ENCODE measurements at regions not wholly inside any gene's neighbourhood (a gene's known extent, or its start where the extent isn't known, plus 50 kb on each side); places are given as distances from the start of the nearest gene placed in this dataset.

GRCh38 chr14:87497301-87497700 is 495.7 kb downstream of the GALC start:
- no peak for DNase-seq

DNA sequence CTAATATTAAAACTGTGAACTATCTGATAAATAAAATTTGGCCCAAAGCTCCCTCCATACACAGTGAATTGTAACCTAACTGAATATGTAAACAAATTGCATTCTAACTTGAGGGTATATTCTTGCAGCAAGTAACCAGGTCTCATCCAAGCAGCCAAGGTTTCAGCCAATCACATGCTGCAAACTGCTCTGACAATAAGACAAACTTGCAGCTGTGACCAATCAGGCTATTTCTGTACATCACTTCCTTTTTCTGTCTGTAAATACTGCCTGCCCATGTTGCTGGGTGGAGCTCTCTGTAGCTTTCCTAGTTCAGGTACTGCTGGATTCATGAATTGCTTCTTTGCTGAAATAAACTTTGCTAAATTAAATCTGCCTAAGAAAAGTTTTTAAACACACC is 499.0 kb downstream of the GALC start:
- no peak for DNase-seq

DNA sequence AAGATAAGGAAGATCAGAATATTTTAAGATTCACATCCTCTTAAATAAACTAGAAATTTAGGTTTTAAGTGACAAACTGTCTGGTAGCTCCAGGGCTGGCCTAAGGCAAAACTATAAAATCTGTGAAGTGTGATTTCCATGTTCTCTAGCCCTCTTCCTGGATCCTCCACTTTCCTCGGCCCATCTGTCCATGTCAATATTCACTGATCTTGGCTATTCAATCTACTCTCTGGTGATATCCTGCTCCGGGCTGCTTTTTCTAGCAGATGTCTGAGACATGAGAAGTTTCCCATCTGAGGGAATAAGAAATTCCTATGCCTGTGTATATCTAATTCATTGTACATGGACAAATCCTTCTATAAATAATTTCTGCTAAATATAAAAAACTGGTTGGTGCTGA is 500.4 kb downstream of the GALC start:
- DNase-seq: no peak

DNA sequence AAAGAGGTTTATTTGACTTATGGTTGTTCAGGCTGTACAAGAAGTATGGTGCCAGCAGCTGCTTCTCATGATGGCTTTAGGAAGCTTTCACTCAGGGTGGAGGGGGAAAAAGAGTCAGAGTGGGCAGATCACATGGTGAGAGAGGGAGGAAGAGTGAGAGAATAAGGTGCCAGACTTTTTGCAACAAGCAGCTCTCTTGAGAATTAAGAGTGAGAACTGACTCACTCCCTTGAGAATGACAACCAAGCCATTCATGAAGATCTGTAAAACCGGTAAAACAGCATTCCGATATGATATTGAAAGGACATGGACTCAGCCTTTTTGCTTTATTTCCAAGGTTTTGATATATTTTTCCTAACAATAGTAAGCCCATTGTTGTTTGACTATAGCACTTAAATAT is 501.2 kb downstream of the GALC start:
- no peak for DNase-seq

GRCh38 chr14:87489196-87489819 is 503.7 kb downstream of the GALC start:
- no peak for DNase-seq

- no peak for DNase-seq
Measured at GRCh38 chr14:87483271-87484260, 509.4 kb downstream of the GALC start.

DNA sequence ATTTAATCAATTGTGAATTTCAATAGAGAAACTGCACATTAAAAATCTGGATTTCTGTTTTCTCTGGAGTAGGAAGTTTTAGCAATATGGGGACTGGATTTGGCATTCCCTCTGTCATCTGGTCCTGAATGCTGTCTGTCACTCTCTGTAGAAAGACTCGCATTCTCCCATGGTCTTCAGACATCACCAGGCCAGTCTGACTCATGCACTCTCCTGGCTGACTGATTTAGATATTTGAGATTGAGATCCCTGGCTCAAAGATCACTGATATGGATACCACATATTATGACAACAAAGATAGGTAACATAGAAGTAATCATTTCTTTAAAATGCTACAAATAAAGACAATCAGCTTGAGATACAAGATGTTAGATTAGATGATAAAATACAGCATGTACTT is 524.5 kb downstream of the GALC start:
- no peak for DNase-seq

GRCh38 chr14:87467578-87467977 is 525.4 kb downstream of the GALC start:
- DNase-seq: no peak

- no peak for DNase-seq
Measured at GRCh38 chr14:87465770-87466169, 527.2 kb downstream of the GALC start.

GRCh38 chr14:87461704-87462103 is 531.3 kb downstream of the GALC start:
- no peak for DNase-seq

DNA sequence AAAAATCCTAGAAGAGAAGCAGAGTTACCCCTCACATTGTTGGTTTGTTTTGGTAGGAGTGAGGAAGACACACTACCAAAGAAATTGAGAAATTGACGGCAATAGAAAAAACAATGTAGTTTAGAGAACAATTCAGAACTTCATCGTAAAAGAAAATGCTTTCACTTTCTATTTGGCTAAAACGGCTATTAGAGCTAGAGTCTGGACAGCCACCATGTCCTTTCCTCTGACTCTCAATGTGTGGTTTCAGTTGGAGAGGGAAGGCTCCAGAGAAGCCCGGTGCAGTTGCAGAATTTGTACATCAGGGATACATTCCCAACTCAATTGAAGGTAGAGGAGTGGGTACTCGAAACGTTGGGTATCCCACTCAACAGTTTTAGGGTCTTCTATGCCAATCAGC is 535.3 kb downstream of the GALC start:
- no peak for DNase-seq

GRCh38 chr14:87450193-87450592 is 542.8 kb downstream of the GALC start:
- DNase-seq: no peak

- no peak for DNase-seq
Measured at GRCh38 chr14:87449016-87449415, 544.0 kb downstream of the GALC start.

GRCh38 chr14:87443787-87444186 is 549.2 kb downstream of the GALC start:
- no peak for DNase-seq

DNA sequence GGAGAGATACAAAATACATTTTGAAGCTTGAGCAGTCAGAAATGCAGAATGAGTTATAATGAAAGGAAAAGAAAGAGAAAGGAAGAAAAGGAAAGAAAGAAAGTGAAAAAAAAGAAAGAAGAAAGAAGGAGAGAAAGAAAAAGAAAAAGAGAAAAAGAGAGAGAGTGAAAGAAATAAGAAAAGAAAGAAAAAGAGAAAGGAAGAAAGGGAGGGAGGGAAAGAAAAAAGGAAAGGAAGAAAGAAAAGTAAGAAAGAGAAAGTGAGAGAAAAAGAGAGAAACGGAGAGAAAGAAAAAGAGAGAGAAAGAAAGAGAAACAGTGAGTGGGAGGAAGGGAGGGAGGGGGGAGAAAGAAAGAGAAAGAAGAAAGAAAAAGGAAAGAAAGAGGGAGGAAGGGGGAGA is 549.9 kb downstream of the GALC start:
- no peak for DNase-seq

- no peak for DNase-seq
Measured at GRCh38 chr14:87437158-87437557, 555.8 kb downstream of the GALC start.

GRCh38 chr14:87434680-87435079 is 558.3 kb downstream of the GALC start:
- no peak for DNase-seq

DNA sequence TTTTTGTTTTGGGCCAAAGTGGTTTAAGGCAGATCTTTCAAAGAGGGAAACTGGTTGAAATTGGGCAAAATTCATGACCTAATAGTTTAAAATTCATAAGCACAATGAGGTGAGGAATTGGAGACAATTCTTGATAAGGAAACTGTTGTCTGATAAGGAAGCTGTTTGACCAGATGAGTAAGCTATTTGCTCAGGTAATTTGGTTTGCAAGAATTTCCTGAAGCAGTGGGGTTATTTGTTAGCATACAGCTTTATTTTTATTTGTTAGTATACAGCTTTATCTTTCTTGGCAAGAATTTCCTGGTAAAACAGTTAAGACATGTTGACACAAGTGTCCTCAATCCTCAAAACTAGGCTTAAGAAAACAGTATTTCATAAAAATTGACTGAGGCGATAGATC is 559.0 kb downstream of the GALC start:
- DNase-seq: no peak

- DNase-seq: no peak
Measured at GRCh38 chr14:87432698-87433097, 560.3 kb downstream of the GALC start.

GRCh38 chr14:87430810-87431209 is 562.2 kb downstream of the GALC start:
- DNase-seq: no peak

DNA sequence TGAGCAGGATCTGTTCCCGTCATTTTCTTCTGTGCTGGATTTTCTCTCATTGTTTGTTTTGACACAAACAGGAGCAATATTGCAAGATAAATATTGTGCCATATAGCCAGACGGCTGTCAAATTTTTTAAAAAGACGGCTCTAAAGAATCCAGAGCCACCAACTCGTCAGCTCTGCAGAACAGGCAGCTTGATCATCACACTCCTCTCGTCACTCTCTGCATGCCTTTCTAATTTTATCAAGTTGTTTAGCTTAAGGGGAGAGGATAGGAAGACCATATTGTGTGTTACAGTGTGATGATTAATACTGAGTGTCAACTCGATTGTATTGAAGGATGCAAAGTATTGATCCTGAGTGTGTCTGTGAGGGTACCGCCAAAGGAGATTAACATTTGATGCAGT is 562.8 kb downstream of the GALC start:
- DNase-seq: no peak

DNA sequence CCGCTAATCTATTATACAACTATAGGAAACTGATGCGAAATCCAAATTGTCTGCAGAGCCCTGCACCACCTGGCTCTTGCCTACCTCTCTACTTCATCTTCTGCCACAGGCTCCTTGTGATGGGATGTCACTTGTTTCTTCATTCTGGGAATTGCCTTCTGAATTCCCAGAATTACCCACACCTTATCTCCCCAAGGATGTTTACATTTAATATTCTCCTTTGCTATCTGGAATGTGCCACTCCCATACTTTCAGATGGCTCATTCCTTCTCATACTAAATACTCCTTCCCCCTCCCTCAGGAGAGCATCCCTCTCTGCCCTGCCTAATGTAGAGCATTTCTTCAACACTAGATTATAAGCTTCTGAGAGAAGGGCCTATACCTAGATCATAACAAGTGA is 573.1 kb downstream of the GALC start:
- DNase-seq: no peak

DNA sequence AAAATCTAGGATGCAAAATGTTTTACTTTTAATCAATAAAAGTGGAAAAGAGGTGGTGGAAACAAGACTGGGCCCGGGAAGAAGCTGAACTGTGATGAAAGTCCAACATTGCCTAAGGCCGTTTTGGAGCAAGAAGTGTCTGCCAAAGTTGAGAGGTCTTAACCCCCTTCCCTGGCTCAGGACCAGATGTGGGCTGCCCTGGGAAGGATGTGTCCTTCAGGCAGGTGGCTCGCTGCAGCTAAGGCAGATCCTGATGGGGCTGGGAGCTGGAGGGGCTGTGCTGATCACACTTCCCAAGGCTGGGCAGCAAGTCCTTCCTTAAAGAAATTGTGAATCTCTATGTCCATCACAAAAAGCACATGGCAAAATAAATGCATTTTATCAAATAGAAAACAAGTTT is 581.6 kb downstream of the GALC start:
- no peak for DNase-seq

GRCh38 chr14:87409393-87409792 is 583.6 kb downstream of the GALC start:
- DNase-seq: no peak

DNA sequence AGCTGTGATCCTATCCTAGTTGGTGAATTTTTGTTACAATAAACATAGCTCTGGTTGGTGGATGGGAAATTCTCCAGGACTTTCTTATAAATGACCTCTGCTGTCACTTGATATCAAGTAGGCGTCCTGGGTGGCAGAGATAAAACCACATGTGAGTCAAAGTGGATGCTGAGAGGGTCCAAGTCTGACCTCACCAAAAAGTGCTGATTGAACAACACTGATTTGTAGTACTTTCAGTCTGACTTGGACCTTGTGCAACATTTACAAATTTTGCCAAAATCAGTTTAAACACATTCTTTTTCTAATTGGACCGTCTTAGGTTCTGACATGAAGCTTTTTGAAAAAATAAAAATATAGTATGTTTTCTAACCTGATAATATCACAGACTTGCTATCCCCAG is 585.6 kb downstream of the GALC start:
- DNase-seq: no peak
